Thyroid gland (tissue), 4 donors: ENCODE measurements at regions not wholly inside any gene's neighbourhood (a gene's known extent, or its start where the extent isn't known, plus 50 kb on each side); places are given as distances from the start of the nearest gene placed in this dataset.
"Not testable (repeated sequence)": the region's sequence is repeated elsewhere in the genome, so short reads cannot be mapped to it uniquely, and the experiment has no call there.

ENCODE experiments used
- CTCF ChIP-seq, 6 experiments: fragments of 200-600 bp in 3 of 6; fragments of 450-650 bp in 3 of 6; sonication (generic) in 3 of 6; IDR thresholded peaks; one replicate each; pipeline ENCODE4 v1.5.1; 2016 to 2019; ENCODE audit warnings: antibody characterized with exemption in 6 of 6, mild to moderate bottlenecking in 2 of 6, inconsistent platforms in 1 of 6, moderate library complexity in 1 of 6
- POLR2A ChIP-seq, 2 donors: fragments of 450-650 bp; IDR thresholded peaks; one replicate each; pipeline ENCODE4 v1.6.1; 2017; ENCODE audit warnings: antibody characterized with exemption in 2 of 2, mild to moderate bottlenecking in 2 of 2, moderate library complexity in 1 of 2

- TF ChIP-seq CTCF, POLR2A (IDR thresholded peaks at IDR 0.05): not testable (repeated sequence)
Observed at GRCh38 chr16:90175610-90176009, 98.5 kb upstream of the PRDM7 start.
